ENCODE measurements at regions not wholly inside any gene's neighbourhood (a gene's known extent, or its start where the extent isn't known, plus 50 kb on each side); places are given as distances from the start of the nearest gene placed in this dataset.

GRCh38 chr15:62449638-62450037 is 284.6 kb upstream of the C2CD4B start:
- no peak for DNase-seq

DNA sequence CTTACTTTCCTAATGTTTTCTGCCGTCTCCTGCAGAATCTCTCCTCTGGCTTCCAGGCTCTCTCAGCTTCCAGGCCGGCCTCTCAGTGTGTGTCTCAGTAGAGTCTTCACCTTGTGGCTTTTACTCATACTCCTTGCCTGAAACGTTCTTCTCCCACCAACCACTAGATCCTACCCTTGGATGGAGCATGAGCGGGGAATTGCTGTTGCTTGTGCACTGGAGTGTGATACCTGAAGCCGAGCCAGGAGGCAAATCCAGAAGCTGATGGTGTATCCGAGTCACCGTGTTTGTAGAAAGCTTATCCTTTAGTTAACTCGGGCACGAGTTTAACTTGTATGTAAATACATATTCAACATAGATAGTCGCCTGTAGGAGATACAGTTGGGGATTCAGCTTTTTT is 285.0 kb upstream of the C2CD4B start:
- DNase-seq, result no peak

- DNase-seq, result no peak
Observed at GRCh38 chr15:62452026-62452425, 286.9 kb upstream of the C2CD4B start.

GRCh38 chr15:62452667-62453066 is 287.6 kb upstream of the C2CD4B start:
- no peak for DNase-seq

- no peak for DNase-seq
Observed at GRCh38 chr15:62453375-62453774, 288.3 kb upstream of the C2CD4B start.

DNA sequence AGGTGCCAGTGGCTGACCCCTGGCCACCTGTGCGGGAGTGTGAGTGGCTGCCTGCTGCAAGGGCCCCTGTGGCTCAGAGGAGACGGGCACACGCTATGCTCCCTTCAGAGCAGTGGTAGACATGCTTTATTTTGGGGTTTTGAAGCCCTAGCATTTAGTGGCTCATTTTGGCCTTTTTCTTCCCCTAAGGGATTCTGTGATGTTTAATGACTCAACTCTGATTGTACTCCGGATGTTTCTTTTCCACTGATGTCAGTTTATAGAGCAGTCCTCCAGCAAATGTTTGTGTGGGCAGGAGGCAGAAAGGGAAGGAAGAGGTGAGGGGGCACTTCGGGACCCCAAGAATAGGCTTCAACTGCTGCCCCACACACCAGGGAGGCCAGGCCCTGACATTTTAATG is 288.9 kb upstream of the C2CD4B start:
- no peak for DNase-seq

GRCh38 chr15:62454567-62455172 is 289.6 kb upstream of the C2CD4B start:
- DNase-seq, result no peak

DNA sequence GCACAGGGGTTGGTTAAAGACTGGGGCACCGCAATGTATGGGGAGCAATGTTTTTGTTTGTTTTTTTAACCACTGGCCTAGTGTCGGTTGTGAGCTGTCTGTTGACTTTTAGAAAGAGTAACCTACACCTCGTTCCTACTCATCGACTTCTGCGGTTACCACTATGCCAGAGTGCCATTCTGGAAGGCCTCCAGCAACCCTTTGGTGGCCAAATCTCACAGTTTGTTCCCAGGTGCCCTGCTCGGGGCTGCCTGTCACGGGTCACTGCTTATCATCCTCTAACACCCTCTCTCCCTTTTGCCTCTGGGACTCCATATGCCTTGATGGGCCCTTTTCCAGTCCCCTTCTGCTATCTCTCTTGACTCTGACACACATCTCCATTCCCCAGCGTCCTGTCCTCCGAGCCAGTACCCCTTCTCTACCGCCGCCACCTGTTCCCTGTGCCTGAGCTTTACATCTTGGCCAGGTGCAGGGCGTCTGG is 290.4 kb upstream of the C2CD4B start:
- no peak for DNase-seq

DNA sequence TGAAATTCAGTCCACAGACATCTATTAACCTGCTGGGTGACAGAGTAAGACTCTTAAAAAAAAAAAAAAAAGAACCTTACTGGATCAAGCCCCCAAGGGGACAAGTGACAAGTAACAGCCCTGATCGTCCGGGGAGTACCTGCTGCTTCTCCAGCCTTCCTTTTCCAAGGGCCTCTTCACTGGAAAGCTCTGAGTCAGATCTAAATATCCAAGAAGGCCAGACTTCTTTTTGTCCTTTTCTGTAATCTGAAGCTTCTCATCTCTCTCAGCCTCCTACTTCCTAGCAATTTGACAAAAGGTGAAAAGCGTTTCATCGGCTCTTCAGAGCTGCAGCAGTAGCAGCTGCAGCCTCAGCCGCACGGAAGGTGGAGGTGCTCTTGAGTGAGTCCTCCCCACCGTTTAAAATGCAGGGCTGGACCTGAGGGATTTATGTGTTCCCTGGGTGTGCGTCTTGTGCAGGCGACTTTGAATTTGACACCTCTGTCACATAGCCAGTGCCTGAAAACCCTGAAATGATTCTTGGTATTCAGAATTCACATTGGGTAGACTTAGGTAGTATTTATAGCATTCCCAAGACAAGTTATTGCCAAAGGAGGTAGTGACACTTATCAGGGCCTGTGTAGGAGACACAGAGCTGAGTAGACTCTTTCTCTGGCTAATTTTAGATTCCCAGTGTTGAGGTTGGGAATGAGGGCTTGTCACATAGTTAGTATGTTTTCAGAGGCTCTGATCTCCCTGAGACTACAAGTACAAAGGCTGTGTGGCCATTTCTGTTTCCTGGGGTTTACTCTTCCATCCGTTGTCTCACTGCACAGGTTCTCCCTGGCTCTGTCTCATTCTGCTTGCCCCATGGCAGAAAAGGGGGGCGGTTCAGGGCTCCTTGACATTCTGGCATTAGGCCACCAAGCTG is 291.2 kb upstream of the C2CD4B start:
- DNase-seq, result no peak

GRCh38 chr15:62457100-62457499 is 292.0 kb upstream of the C2CD4B start:
- DNase-seq, result no peak

DNA sequence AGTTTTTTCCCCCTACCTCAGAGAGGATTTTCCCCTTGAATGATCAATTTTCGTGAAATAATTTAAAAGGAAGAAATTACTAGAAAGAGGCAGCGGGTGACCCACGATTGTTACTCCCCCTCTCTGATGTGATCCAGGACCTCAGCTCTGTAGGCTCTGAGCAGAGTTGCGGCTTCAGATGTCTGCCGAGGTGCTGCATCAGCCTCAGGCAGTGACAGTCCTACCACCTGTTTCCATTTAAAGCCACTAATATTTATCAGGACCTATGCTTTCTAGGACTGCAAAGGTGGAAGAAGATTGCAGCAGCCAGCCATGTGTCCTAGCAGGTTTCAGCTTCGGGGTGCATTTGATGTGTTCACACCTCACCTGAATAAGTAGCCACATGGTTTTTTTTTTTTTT is 294.8 kb upstream of the C2CD4B start:
- DNase-seq, result no peak

DNA sequence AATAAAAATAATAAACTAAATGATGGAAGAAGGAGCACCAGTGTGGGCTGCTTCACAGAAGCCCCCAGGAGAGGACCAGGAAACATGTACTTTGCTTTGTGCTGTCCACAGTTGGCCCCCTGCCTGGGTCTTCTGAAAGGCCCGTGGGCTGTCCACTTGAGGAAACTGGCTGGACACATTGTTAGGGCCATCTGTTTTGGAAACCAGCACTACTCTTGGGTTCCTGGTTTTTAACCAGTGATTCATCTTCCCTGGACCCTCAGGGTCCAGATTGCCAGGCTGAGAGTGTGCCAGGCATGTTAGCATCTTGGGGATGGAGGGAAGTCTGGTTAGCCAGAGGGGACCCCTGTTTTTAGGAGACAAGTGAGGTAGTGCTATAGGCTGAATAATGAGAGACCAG is 297.2 kb upstream of the C2CD4B start:
- no peak for DNase-seq

- DNase-seq, result no peak
Observed at GRCh38 chr15:62462721-62463120, 297.6 kb upstream of the C2CD4B start.

- no peak for DNase-seq
Observed at GRCh38 chr15:62464705-62465104, 299.6 kb upstream of the C2CD4B start.

DNA sequence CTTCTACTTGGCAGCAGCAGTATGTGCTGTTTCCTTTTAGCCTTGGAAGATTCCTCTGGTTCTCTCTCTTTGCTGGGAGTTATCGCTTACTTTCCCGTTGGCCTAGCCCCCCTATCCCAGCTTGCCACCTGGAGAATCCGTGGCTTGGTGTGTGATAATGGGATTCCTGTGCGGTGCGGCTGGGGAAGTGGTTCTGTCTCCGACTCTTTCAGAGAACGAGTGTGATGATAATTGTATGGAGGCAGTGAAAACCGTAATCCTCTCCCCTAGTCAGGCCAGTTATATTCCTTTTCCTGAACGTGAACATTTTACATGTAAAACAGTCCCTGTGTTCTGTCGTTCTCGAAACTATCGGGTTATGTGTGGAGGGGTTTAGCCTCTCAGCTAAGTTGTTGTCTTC is 300.1 kb upstream of the C2CD4B start:
- no peak for DNase-seq

- DNase-seq, result no peak
Observed at GRCh38 chr15:62469478-62469873, 304.4 kb upstream of the C2CD4B start.

GRCh38 chr15:62469874-62470688 is 305.0 kb upstream of the C2CD4B start:
- no peak for DNase-seq

DNA sequence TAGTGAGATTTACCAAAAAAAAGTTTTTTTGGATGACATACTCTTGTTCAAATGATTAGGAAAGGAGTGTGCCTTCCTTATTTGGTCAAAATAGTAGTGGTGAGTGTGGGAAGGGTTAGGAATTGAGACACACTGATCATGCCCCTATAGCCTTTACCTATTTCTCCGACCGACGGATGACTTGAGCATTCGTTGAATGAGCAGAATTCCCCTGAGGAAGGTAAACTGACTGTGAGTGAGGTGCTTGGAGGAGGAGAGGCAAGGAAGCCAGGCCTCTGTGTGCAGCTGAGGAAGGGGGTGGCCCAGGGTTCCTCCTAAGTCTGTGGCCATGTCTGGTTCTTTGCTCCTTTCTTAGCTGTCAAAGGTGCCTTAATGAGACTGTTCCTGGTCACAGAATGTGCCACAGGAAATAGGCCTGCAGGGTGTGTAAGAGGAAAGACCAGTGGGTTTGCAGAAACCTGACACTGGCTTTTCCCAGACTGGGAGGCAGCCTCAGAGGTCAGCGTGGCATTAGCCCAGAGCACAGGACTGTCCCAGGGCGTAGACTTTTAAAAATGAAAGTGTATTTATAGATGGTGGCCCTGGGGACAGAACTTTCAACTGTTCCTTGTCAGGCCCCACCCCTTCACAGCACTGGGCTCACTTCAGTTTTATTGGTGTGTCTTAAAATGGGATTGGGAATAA is 307.7 kb upstream of the C2CD4B start:
- no peak for DNase-seq

- DNase-seq, result no peak
Observed at GRCh38 chr15:62474021-62474770, 309.1 kb upstream of the C2CD4B start.

- no peak for DNase-seq
Observed at GRCh38 chr15:62474771-62475124, 309.7 kb upstream of the C2CD4B start.

- no peak for DNase-seq
Observed at GRCh38 chr15:62475591-62475990, 310.5 kb upstream of the C2CD4B start.

- no peak for DNase-seq
Observed at GRCh38 chr15:62476163-62476562, 311.1 kb upstream of the C2CD4B start.

Data from activated CD4-positive, alpha-beta T cell treated with anti-CD3 and anti-CD28 coated beads, Interleukin-2, Interleukin-6, amounts not matched to agents 100 ng/mL and 50 ng/mL, durations not matched to agents 16 hours and 8 hours (primary cell).